Neural cell (in vitro differentiated cells): ENCODE measurements at regions not wholly inside any gene's neighbourhood (a gene's known extent, or its start where the extent isn't known, plus 50 kb on each side); places are given as distances from the start of the nearest gene placed in this dataset.

Source experiments
- EZH2 ChIP-seq: fragments of 200-600, 300-800 bp; shearing (Covaris generic), sonication (generic); IDR thresholded peaks from 2 replicates; pipeline ENCODE4 v1.6.1; 2014; ENCODE audit warnings: antibody characterized with exemption, low read length, borderline replicate concordance, mild to moderate bottlenecking; ENCODE audit not compliant: insufficient read depth, poor library complexity, severe bottlenecking
- MXI1 ChIP-seq: fragments of 450-650 bp; conservative IDR thresholded peaks from 2 replicates; pipeline ENCODE4 v1.6.1; 2014; ENCODE audit warnings: antibody characterized with exemption, mild to moderate bottlenecking; ENCODE audit not compliant: poor library complexity, severe bottlenecking
- POLR2AphosphoS5 ChIP-seq: IDR thresholded peaks from 2 replicates; pipeline ENCODE4 v1.6.1; 2012
- RAD21 ChIP-seq: fragments of 450-650 bp; conservative IDR thresholded peaks from 2 replicates; pipeline ENCODE4 v1.6.1; 2014; ENCODE audit warnings: antibody characterized with exemption, mild to moderate bottlenecking, moderate library complexity
- TF ChIP-seq, protein P1 (sequence below): fragments of 450-650 bp; IDR thresholded peaks from 2 replicates; pipeline ENCODE4 v1.5.1; 2014; ENCODE audit warnings: antibody characterized with exemption, mild to moderate bottlenecking, moderate library complexity; ENCODE audit not compliant: poor library complexity, severe bottlenecking
- TF ChIP-seq, protein P2 (sequence below): IDR thresholded peaks from 2 replicates; pipeline ENCODE4 v1.6.1; 2012; ENCODE audit warnings: borderline replicate concordance

GRCh38 chr6:9914951-9915350 lies 499.9 kb downstream of the TFAP2A start:
- TF ChIP-seq, protein P1, sequence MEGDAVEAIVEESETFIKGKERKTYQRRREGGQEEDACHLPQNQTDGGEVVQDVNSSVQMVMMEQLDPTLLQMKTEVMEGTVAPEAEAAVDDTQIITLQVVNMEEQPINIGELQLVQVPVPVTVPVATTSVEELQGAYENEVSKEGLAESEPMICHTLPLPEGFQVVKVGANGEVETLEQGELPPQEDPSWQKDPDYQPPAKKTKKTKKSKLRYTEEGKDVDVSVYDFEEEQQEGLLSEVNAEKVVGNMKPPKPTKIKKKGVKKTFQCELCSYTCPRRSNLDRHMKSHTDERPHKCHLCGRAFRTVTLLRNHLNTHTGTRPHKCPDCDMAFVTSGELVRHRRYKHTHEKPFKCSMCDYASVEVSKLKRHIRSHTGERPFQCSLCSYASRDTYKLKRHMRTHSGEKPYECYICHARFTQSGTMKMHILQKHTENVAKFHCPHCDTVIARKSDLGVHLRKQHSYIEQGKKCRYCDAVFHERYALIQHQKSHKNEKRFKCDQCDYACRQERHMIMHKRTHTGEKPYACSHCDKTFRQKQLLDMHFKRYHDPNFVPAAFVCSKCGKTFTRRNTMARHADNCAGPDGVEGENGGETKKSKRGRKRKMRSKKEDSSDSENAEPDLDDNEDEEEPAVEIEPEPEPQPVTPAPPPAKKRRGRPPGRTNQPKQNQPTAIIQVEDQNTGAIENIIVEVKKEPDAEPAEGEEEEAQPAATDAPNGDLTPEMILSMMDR: no peak
- no peak for TF ChIP-seq EZH2
- no peak for TF ChIP-seq POLR2AphosphoS5
- TF ChIP-seq RAD21: no peak
- TF ChIP-seq MXI1: no peak
- TF ChIP-seq, protein P2, sequence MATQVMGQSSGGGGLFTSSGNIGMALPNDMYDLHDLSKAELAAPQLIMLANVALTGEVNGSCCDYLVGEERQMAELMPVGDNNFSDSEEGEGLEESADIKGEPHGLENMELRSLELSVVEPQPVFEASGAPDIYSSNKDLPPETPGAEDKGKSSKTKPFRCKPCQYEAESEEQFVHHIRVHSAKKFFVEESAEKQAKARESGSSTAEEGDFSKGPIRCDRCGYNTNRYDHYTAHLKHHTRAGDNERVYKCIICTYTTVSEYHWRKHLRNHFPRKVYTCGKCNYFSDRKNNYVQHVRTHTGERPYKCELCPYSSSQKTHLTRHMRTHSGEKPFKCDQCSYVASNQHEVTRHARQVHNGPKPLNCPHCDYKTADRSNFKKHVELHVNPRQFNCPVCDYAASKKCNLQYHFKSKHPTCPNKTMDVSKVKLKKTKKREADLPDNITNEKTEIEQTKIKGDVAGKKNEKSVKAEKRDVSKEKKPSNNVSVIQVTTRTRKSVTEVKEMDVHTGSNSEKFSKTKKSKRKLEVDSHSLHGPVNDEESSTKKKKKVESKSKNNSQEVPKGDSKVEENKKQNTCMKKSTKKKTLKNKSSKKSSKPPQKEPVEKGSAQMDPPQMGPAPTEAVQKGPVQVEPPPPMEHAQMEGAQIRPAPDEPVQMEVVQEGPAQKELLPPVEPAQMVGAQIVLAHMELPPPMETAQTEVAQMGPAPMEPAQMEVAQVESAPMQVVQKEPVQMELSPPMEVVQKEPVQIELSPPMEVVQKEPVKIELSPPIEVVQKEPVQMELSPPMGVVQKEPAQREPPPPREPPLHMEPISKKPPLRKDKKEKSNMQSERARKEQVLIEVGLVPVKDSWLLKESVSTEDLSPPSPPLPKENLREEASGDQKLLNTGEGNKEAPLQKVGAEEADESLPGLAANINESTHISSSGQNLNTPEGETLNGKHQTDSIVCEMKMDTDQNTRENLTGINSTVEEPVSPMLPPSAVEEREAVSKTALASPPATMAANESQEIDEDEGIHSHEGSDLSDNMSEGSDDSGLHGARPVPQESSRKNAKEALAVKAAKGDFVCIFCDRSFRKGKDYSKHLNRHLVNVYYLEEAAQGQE: no peak
